GM12872 (cell line): ENCODE measurements at regions not wholly inside any gene's neighbourhood (a gene's known extent, or its start where the extent isn't known, plus 50 kb on each side); places are given as distances from the start of the nearest gene placed in this dataset.

Experiments used
- CTCF ChIP-seq: IDR thresholded peaks from 3 replicates; pipeline ENCODE4 v1.5.1; 2011; ENCODE audit warnings: low read depth, mild to moderate bottlenecking, low read length, moderate library complexity; ENCODE audit not compliant: insufficient read depth

- TF ChIP-seq CTCF = no peak
Measured at GRCh38 chr6:51024126-51024525, 205.5 kb downstream of the TFAP2B start.

GRCh38 chr6:51025082-51025777, 206.6 kb downstream of the TFAP2B start:
- TF ChIP-seq CTCF = no peak

- no peak for TF ChIP-seq CTCF
Measured at GRCh38 chr6:51027283-51028065, 208.8 kb downstream of the TFAP2B start.

- TF ChIP-seq CTCF = no peak
Measured at GRCh38 chr6:51028276-51028675, 209.6 kb downstream of the TFAP2B start.

GRCh38 chr6:51029561-51029960, 210.9 kb downstream of the TFAP2B start:
- no peak for TF ChIP-seq CTCF

GRCh38 chr6:51045548-51045947, 226.9 kb downstream of the TFAP2B start:
- no peak for TF ChIP-seq CTCF

GRCh38 chr6:51049288-51049982, 230.8 kb downstream of the TFAP2B start:
- TF ChIP-seq CTCF = no peak
